Keratinocyte (primary cell): ENCODE measurements at regions not wholly inside any gene's neighbourhood (a gene's known extent, or its start where the extent isn't known, plus 50 kb on each side); places are given as distances from the start of the nearest gene placed in this dataset.

ENCODE experiments used
- CTCF ChIP-seq, 3 experiments: IDR thresholded peaks in 1 of 3; conservative IDR thresholded peaks in 1 of 3; optimal IDR thresholded peaks in 1 of 3; 2 replicates in 2 of 3; 3 replicates in 1 of 3; pipeline versions ENCODE3 to v1.5.1; 2011; ENCODE audit warnings: low read length in 3 of 3, mild to moderate bottlenecking in 3 of 3, moderate library complexity in 2 of 3, control low read depth in 1 of 3, inconsistent platforms in 1 of 3; ENCODE audit not compliant: insufficient read depth in 2 of 3; ENCODE audit errors: extremely low read depth in 1 of 3
- EZH2 ChIP-seq: IDR thresholded peaks from one replicate; pipeline ENCODE4 v1.6.1; 2012; ENCODE audit warnings: inconsistent platforms, mild to moderate bottlenecking, low read length, moderate library complexity

- TF ChIP-seq EZH2, result no peak
- TF ChIP-seq CTCF (optimal IDR thresholded peaks at IDR 0.05 in 1 of 3, IDR thresholded peaks at IDR 0.05 in 1 of 3, conservative IDR thresholded peaks at IDR 0.05 in 1 of 3; ENCODE audit: extremely low read depth in 1 of 3, insufficient read depth in 2 of 3, low read length in 3 of 3), result no peak
Measured at GRCh38 chr15:87707071-87707470, 549.5 kb downstream of the NTRK3 start.
